ENCODE measurements at regions not wholly inside any gene's neighbourhood (a gene's known extent, or its start where the extent isn't known, plus 50 kb on each side); places are given as distances from the start of the nearest gene placed in this dataset.

- TF ChIP-seq CTCF (optimal IDR thresholded peaks at IDR 0.05 in 1 of 3, IDR thresholded peaks at IDR 0.05 in 1 of 3, conservative IDR thresholded peaks at IDR 0.05 in 1 of 3; ENCODE audit: extremely low read depth in 1 of 3, insufficient read depth in 2 of 3, low read length in 3 of 3) (no peak), EZH2 (IDR thresholded peaks at IDR 0.05; ENCODE audit: low read length) (no peak)
Measured at GRCh38 chr6:45800911-45801310, 214.7 kb downstream of the CLIC5 start.
